ES-I3 (cell line): ENCODE measurements at regions not wholly inside any gene's neighbourhood (a gene's known extent, or its start where the extent isn't known, plus 50 kb on each side); places are given as distances from the start of the nearest gene placed in this dataset.
A peak's percentile ranks its signal among the peaks of the same experiment; 100 is the strongest.
"Not testable (repeated sequence)": the region's sequence is repeated elsewhere in the genome, so short reads cannot be mapped to it uniquely, and the experiment has no call there.

ENCODE experiments used
- H3K36me3 ChIP-seq: 2 replicates; pipeline ENCODE4 v1.6.1; 2013; ENCODE audit warnings: mild to moderate bottlenecking, low read length, control low read depth, moderate library complexity; ENCODE audit not compliant: insufficient read depth
- H3K4me1 ChIP-seq: 2 replicates; pipeline ENCODE4 v1.6.1; 2013; ENCODE audit warnings: mild to moderate bottlenecking, control low read depth, low read length; ENCODE audit not compliant: insufficient read depth
- H3K9ac ChIP-seq: 2 replicates; pipeline ENCODE4 v1.6.1; 2013; ENCODE audit warnings: low read depth, mild to moderate bottlenecking, low read length, moderate library complexity
- H3K9me3 ChIP-seq: 2 replicates; pipeline ENCODE4 v1.6.1; 2013; ENCODE audit warnings: mild to moderate bottlenecking, low read length, moderate library complexity; ENCODE audit not compliant: control insufficient read depth, insufficient read depth

DNA sequence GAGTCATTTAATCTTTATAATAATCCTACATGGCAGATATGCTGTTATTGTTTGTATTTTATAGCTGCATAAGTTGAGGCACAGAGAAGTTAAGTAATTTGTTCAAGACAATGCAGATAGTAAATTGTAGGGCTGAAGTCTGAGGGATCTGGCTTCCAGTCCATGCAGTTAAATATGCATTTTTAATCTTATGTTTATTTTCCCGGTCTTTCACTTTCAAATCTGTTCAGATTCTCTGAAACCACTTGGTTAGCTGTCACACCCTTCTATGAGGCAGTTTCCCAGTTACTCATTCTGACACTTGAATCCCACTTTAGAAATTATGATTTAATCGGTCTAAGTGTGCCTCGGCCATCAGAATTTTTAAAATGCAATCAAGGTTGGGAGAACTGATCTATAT is 315.0 kb downstream of the NSUN3 start:
- H3K4me1 ChIP-seq, result peaks cover 19% of the 10 kb centered on the region; the same call in 1 of the 2 replicates
- H3K9ac ChIP-seq, H3K36me3 ChIP-seq, H3K9me3 ChIP-seq: not testable (repeated sequence)

DNA sequence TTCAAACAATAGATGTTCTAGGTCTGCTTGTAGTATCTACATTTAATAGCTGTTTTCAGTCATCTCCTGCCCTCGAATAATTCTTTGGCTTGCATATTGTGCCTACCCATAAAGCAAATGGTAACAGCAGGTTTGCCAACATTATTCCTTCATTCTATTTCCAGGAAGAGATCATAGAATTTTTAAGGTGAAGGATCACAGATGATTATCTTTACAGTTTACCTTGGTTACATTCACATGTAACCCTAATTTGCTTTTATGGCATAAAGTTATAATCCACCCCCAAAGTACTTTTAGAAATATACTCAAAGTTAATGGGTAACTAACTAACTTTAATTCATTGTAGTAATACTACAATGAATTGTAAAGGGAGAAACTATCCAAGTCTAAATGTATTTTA is 315.5 kb downstream of the NSUN3 start:
- peaks cover 17% of the 10 kb centered on the region; the same call in 1 of the 2 replicates for H3K4me1 ChIP-seq
- H3K9me3 ChIP-seq, result no peaks in the 10 kb centered on the region
- no peaks in the 10 kb centered on the region for H3K36me3 ChIP-seq
- no peak overlapping the region for H3K9ac ChIP-seq

GRCh38 chr3:94379264-94379663 is 316.4 kb downstream of the NSUN3 start:
- H3K4me1 ChIP-seq, result peaks cover 8% of the 10 kb centered on the region; the same call in 1 of the 2 replicates

GRCh38 chr3:94394885-94395284 is 332.0 kb downstream of the NSUN3 start:
- H3K4me1 ChIP-seq, result no peaks in the 10 kb centered on the region
- no peaks in the 10 kb centered on the region for H3K36me3 ChIP-seq
- no peaks in the 10 kb centered on the region for H3K9me3 ChIP-seq

More at GRCh38 chr3:94379264-94379663, 316.4 kb downstream of the NSUN3 start:
- Histone ChIP-seq H3K36me3 (no peaks in the 10 kb centered on the region), H3K9me3 (no peaks in the 10 kb centered on the region), H3K9ac (no peak overlapping the region)

DNA sequence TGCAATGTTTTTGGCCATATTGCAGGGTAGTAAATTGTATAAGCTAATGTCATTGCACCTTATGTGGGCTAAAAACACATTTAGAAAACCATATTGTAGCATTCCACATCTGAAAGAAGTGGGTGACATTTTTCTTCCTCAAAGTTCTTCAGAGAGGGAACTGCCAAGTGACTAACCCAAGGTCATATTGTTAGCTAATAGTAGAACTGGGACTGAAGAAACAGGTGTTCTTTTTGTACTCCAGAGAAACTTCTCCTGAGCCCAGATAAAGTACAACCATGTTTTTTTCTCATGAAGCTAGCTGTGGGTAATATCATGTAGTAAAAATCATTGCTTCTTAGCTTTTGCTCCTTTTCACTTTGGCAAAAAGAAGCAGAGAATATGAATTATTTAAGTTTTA is 333.0 kb downstream of the NSUN3 start:
- Histone ChIP-seq H3K36me3 (no peaks in the 10 kb centered on the region), H3K9me3 (no peaks in the 10 kb centered on the region), H3K4me1 (no peaks in the 10 kb centered on the region), H3K9ac (no peak overlapping the region)

More at GRCh38 chr3:94394885-94395284, 332.0 kb downstream of the NSUN3 start:
- H3K9ac ChIP-seq, result no peak overlapping the region

GRCh38 chr3:94398036-94398435 is 335.2 kb downstream of the NSUN3 start:
- Histone ChIP-seq H3K36me3 (no peaks in the 10 kb centered on the region), H3K4me1 (no peaks in the 10 kb centered on the region), H3K9me3 (no peaks in the 10 kb centered on the region), H3K9ac (no peak overlapping the region)

GRCh38 chr3:94401466-94401865 is 338.6 kb downstream of the NSUN3 start:
- Histone ChIP-seq H3K9ac (no peak overlapping the region), H3K9me3 (no peaks in the 10 kb centered on the region), H3K36me3 (no peaks in the 10 kb centered on the region), H3K4me1 (no peaks in the 10 kb centered on the region)

DNA sequence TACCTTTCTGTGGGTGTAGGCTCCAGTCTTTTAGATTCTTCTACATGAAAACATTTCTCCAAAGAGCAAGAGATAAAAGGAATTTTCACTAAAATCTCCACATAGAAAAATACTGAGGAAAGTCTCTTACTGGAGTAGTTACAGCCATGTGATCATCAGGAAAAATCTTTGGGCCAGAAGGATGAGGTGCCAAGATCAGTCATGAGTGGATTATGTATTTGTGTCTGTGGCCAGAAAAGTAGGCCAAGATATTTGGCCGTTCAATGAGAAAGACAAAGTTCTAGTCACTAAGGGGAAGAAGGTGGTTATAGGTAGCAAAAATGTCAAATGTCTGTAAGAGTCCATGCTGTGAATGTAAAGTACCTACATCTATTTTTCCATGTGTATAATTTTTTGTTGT is 339.3 kb downstream of the NSUN3 start:
- Histone ChIP-seq H3K9me3 (no peaks in the 10 kb centered on the region), H3K9ac (no peak overlapping the region), H3K4me1 (no peaks in the 10 kb centered on the region), H3K36me3 (no peaks in the 10 kb centered on the region)

GRCh38 chr3:94405258-94406035 is 342.6 kb downstream of the NSUN3 start:
- H3K4me1 ChIP-seq, result no peaks in the 10 kb centered on the region
- no peak overlapping the region for H3K9ac ChIP-seq

DNA sequence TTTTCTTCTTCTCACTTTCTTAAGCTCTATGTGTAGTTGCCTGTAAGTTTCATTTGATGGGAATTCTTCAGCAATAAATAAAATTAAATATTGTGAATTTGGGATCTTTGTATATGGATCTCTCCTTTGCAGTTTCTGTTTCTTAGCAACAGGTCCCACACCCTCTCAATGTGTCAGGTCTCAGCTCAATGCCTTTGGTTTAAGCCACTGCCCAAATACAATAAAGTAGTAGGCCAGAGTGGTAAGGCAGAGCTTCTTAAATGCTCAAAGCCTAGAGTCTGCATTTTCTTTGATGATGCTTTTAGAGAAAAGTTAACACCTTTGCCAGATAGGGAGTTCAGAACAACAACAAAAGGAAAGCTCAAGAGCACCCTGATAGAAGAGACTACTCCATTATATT is 343.7 kb downstream of the NSUN3 start:
- Histone ChIP-seq H3K4me1 (no peaks in the 10 kb centered on the region), H3K9me3 (no peaks in the 10 kb centered on the region), H3K9ac (no peak overlapping the region), H3K36me3 (no peaks in the 10 kb centered on the region)

More at GRCh38 chr3:94405258-94406035, 342.6 kb downstream of the NSUN3 start:
- Histone ChIP-seq H3K36me3 (no peaks in the 10 kb centered on the region), H3K9me3 (no peaks in the 10 kb centered on the region)

GRCh38 chr3:94412936-94413335 is 350.1 kb downstream of the NSUN3 start:
- Histone ChIP-seq H3K9ac (peak overlapping the region; percentile 15; the same call in 1 of the 2 replicates), H3K4me1 (peaks cover 19% of the 10 kb centered on the region; the same call in 1 of the 2 replicates)
- not testable (repeated sequence) for H3K36me3 ChIP-seq, H3K9me3 ChIP-seq

- Histone ChIP-seq H3K9me3 (no peaks in the 10 kb centered on the region), H3K9ac (peak overlapping the region; percentile 19; the same call in 1 of the 2 replicates), H3K36me3 (no peaks in the 10 kb centered on the region), H3K4me1 (peaks cover 19% of the 10 kb centered on the region; the same call in 1 of the 2 replicates)
Observed at GRCh38 chr3:94413336-94414108, 350.7 kb downstream of the NSUN3 start.

DNA sequence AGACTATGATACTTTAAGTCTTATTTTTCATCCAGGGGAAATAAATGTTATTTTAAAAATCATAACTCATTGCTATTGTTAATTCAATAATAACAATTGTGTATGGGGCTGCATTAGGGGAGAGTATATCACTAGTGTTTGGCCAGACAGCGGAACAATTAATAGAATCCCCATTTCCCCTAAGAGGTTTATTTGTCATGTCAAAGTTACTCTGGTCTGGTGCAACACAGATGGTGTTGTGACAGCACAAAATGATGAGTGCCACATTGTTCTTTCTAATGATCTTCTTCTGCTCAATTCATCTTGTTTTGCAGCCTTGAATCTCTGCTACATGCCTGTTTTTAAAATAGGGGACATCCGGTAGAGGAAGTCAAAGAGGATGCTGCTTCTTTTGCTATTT is 351.6 kb downstream of the NSUN3 start:
- H3K9ac ChIP-seq, result no peak overlapping the region
- no peaks in the 10 kb centered on the region for H3K36me3 ChIP-seq
- peaks cover 19% of the 10 kb centered on the region; the same call in 1 of the 2 replicates for H3K4me1 ChIP-seq
- H3K9me3 ChIP-seq, result no peaks in the 10 kb centered on the region

DNA sequence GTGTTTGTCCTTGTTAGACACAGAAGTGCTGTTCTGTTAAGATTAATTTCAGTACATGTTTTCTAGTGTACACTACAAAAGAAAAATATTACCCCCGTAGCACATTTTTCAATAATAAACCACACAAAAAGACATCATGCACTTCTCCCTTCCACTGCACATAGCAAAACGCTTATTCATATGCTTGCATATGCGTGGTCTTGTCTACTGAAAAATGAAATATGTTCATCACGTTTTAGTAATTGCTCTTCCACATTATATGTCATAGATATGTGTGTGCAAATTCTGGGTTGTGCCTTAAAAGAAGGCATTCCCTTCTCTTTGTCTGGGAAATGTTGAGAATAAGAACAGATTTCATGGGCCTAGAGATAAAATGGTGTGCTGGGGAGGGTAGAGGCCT is 353.9 kb downstream of the NSUN3 start:
- Histone ChIP-seq H3K9ac (no peak overlapping the region), H3K36me3 (no peaks in the 10 kb centered on the region), H3K4me1 (peaks cover 19% of the 10 kb centered on the region; the same call in 1 of the 2 replicates), H3K9me3 (no peaks in the 10 kb centered on the region)
